ENCODE measurements at regions not wholly inside any gene's neighbourhood (a gene's known extent, or its start where the extent isn't known, plus 50 kb on each side); places are given as distances from the start of the nearest gene placed in this dataset.

- TF ChIP-seq CTCF (conservative IDR thresholded peaks at IDR 0.05): no peak
- no peak for TF ChIP-seq EZH2 (IDR thresholded peaks at IDR 0.05; ENCODE audit: low read depth)
These were observed 108.8 kb upstream of the MME start for GRCh38 chr3:154971341-154971740.

All from PC-9 (cell line).